Retinal pigment epithelial cell (primary cell): ENCODE measurements at regions not wholly inside any gene's neighbourhood (a gene's known extent, or its start where the extent isn't known, plus 50 kb on each side); places are given as distances from the start of the nearest gene placed in this dataset.

Experiments used
- DNase-seq: peaks from one replicate; pipeline ENCODE4 v3.0.0-alpha.2; 2010; ENCODE audit warnings: low read depth
- H3K4me3 ChIP-seq: 2 replicates; pipeline ENCODE4 v1.5.1; 2011; ENCODE audit warnings: mild to moderate bottlenecking, low read length, control low read depth, moderate library complexity
- TF ChIP-seq, protein P1 (sequence below): conservative IDR thresholded peaks from 2 replicates; pipeline ENCODE4 v1.5.1; 2011; ENCODE audit warnings: low read depth, low read length, control low read depth, inconsistent platforms

- no peak overlapping the region for H3K4me3 ChIP-seq
- TF ChIP-seq, protein P1, sequence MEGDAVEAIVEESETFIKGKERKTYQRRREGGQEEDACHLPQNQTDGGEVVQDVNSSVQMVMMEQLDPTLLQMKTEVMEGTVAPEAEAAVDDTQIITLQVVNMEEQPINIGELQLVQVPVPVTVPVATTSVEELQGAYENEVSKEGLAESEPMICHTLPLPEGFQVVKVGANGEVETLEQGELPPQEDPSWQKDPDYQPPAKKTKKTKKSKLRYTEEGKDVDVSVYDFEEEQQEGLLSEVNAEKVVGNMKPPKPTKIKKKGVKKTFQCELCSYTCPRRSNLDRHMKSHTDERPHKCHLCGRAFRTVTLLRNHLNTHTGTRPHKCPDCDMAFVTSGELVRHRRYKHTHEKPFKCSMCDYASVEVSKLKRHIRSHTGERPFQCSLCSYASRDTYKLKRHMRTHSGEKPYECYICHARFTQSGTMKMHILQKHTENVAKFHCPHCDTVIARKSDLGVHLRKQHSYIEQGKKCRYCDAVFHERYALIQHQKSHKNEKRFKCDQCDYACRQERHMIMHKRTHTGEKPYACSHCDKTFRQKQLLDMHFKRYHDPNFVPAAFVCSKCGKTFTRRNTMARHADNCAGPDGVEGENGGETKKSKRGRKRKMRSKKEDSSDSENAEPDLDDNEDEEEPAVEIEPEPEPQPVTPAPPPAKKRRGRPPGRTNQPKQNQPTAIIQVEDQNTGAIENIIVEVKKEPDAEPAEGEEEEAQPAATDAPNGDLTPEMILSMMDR = no peak
- no peak for DNase-seq
Measured at GRCh38 chr2:226611196-226611943, 188.2 kb downstream of the IRS1 start.

DNA sequence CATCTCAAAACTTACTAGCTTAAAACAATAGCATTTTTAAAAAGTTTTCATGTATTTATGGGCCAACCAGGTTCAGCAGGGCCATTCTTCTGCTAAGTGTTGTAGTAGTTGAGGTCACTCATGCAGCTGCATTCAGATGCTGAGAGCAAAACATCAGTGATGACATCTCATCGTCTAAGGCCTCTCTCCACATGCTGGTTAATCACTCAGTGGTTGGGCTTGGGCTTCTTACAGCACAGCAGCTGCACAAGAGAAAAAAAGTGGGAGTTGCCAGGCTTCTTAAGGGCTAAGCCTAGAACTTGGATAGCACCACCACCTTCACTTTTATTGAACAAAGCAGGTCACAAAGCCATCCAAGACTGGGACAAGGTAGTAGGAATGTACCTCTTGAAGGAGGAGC, 190.3 kb downstream of the IRS1 start:
- no peak overlapping the region for H3K4me3 ChIP-seq
- DNase-seq = no peak
- TF ChIP-seq, protein P1 = no peak

- no peak for DNase-seq
- TF ChIP-seq, protein P1 = no peak
- no peak overlapping the region for H3K4me3 ChIP-seq
Measured at GRCh38 chr2:226608451-226608850, 191.2 kb downstream of the IRS1 start.

DNA sequence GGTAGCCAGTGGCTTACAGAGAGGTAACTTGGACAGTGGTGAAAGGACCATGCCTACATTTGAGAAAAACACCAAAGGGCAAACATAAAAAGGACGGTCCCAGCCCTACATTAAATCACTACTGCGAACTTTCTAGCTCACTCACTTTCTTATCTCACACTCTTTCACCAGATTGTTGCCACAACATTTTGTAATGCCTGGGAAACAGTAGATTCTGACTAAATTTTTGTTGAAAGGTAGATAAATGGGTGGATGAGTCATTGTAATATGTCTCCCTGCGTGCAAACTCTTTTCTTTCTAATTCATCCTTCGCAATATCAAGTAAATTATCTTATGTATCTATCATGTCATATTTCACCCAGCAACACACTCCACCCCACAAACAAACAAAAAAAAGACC, 192.2 kb downstream of the IRS1 start:
- DNase-seq = no peak
- TF ChIP-seq, protein P1 = no peak
- H3K4me3 ChIP-seq = no peak overlapping the region

- DNase-seq = no peak
- no peak overlapping the region for H3K4me3 ChIP-seq
- TF ChIP-seq, protein P1 = no peak
Measured at GRCh38 chr2:226605642-226606041, 194.0 kb downstream of the IRS1 start.

DNA sequence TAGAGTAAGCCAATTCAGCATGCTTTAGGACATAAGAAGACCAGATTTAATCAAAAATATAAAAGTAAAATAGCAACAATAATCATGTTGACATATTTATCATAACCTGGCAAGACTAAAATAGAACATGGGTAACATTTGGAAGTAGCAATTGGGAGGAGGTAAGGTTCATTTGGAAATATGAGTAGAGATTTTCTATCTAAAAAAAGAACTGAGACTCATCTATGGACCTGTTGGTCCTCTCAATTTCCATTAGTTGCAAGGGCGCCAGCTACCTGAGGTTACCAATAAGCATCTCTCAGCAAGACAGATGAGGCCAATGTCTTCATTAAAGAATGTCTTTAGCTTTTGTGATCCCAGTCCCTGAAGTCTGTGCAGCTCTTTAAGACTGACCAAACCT, 196.0 kb downstream of the IRS1 start:
- DNase-seq = no peak
- TF ChIP-seq, protein P1 = no peak
- no peak overlapping the region for H3K4me3 ChIP-seq

DNA sequence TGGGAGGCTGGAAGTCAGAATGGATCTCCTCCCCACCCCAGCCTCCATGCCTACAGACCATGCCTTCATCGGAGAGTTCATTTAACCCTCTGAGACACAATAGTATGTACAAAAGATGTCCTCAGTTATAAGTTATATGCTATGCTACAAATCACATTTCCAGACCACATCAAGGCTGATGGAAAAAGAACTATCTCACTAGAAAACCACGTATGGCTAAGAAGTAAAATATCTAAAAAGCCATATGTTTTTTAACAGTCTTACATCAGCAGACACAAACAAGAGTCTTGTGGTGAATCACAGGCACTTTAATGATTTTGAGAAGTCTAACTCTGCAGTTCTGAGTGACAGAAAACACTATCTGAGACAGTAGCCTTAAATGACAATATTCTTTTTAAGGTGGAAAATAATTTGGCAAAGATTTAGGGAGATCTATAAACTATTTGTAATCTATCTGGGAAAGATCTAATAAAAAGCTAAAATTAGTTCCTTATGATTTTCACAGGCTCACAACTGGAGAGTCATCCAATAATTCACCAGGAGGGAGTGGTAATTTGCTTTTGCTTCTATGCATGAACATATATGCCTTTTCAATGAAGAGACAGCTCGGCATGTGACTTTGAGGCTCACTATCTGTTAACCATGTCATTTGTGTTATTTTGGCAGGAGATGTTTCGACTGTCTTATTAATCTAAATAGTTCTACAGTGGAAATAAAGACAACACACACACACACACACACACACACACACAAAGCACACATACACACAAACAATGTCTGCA, 197.5 kb downstream of the IRS1 start:
- TF ChIP-seq, protein P1 = no peak
- DNase-seq = no peak
- no peak overlapping the region for H3K4me3 ChIP-seq
